ENCODE measurements at regions not wholly inside any gene's neighbourhood (a gene's known extent, or its start where the extent isn't known, plus 50 kb on each side); places are given as distances from the start of the nearest gene placed in this dataset.

GRCh38 chr10:75347186-75347585 is 54.4 kb downstream of the ZNF503 start:
- ATAC-seq (no peak), DNase-seq (no peak)
- Histone ChIP-seq H3K4me1 (no peaks in the 10 kb centered on the region), H3K4me3 (no peak overlapping the region), H3K27me3 (no peaks in the 10 kb centered on the region), H3K9me3 (peaks cover 3% of the 10 kb centered on the region), H3K27ac (no peak overlapping the region), H3K36me3 (no peaks in the 10 kb centered on the region)
- intact Hi-C loops (cut with DNase I) = no loop called here
- TF ChIP-seq CTCF (IDR thresholded peaks at IDR 0.05) = no peak

GRCh38 chr10:75345738-75346137 is 55.8 kb downstream of the ZNF503 start:
- DNase-seq (no peak), ATAC-seq (no peak)
- Histone ChIP-seq H3K27ac (no peak overlapping the region), H3K9me3 (peaks cover 3% of the 10 kb centered on the region), H3K4me3 (no peak overlapping the region), H3K4me1 (no peaks in the 10 kb centered on the region), H3K36me3 (no peaks in the 10 kb centered on the region), H3K27me3 (no peaks in the 10 kb centered on the region)
- TF ChIP-seq CTCF (IDR thresholded peaks at IDR 0.05) = no peak
- intact Hi-C loops (cut with DNase I) = no loop called here

- TF ChIP-seq CTCF (IDR thresholded peaks at IDR 0.05) = no peak
- H3K27ac ChIP-seq = no peak overlapping the region
- DNase-seq = no peak
Observed at GRCh38 chr10:75344170-75344569, 57.4 kb downstream of the ZNF503 start.

GRCh38 chr10:75342397-75342796 is 59.2 kb downstream of the ZNF503 start:
- intact Hi-C loops (cut with DNase I) = no loop called here
- H3K36me3 ChIP-seq = no peaks in the 10 kb centered on the region
- ATAC-seq (no peak), DNase-seq (no peak)
- TF ChIP-seq CTCF (IDR thresholded peaks at IDR 0.05) = no peak
- no peaks in the 10 kb centered on the region for H3K27me3 ChIP-seq
- H3K4me3 ChIP-seq = no peak overlapping the region
- no peaks in the 10 kb centered on the region for H3K4me1 ChIP-seq
- no peak overlapping the region for H3K27ac ChIP-seq
- H3K9me3 ChIP-seq = peaks cover 3% of the 10 kb centered on the region

More at GRCh38 chr10:75344170-75344569, 57.4 kb downstream of the ZNF503 start:
- no peak overlapping the region for H3K4me3 ChIP-seq
- no peaks in the 10 kb centered on the region for H3K27me3 ChIP-seq
- no peaks in the 10 kb centered on the region for H3K4me1 ChIP-seq
- ATAC-seq = no peak
- intact Hi-C loops (cut with DNase I) = no loop called here
- H3K36me3 ChIP-seq = no peaks in the 10 kb centered on the region
- peaks cover 3% of the 10 kb centered on the region for H3K9me3 ChIP-seq

GRCh38 chr10:75335983-75336382 is 65.6 kb downstream of the ZNF503 start:
- TF ChIP-seq CTCF (IDR thresholded peaks at IDR 0.05) = no peak
- intact Hi-C loops (cut with DNase I) = no loop called here
- no peak overlapping the region for H3K4me3 ChIP-seq

GRCh38 chr10:75335191-75335590 is 66.4 kb downstream of the ZNF503 start:
- no peak for TF ChIP-seq CTCF (IDR thresholded peaks at IDR 0.05)
- H3K9me3 ChIP-seq = no peaks in the 10 kb centered on the region
- intact Hi-C loops (cut with DNase I) = no loop called here
- no peaks in the 10 kb centered on the region for H3K4me1 ChIP-seq
- DNase-seq (no peak), ATAC-seq (no peak)
- no peak overlapping the region for H3K4me3 ChIP-seq
- H3K36me3 ChIP-seq = no peaks in the 10 kb centered on the region
- H3K27ac ChIP-seq = no peak overlapping the region
- no peaks in the 10 kb centered on the region for H3K27me3 ChIP-seq

More at GRCh38 chr10:75335983-75336382, 65.6 kb downstream of the ZNF503 start:
- DNase-seq = no peak
- Histone ChIP-seq H3K36me3 (no peaks in the 10 kb centered on the region), H3K27me3 (no peaks in the 10 kb centered on the region), H3K4me1 (no peaks in the 10 kb centered on the region), H3K27ac (no peak overlapping the region), H3K9me3 (no peaks in the 10 kb centered on the region)
- ATAC-seq = no peak
